KBM-7 (cell line): ENCODE measurements at regions not wholly inside any gene's neighbourhood (a gene's known extent, or its start where the extent isn't known, plus 50 kb on each side); places are given as distances from the start of the nearest gene placed in this dataset.

Experiments used
- DNase-seq: peaks from one replicate; pipeline ENCODE4 v3.0.0-alpha.2; 2015
- in situ Hi-C: fragments of 300-500 bp; cut with MboI; formaldehyde crosslinking; loops from 2 replicates; pipeline ENCODE4 v1.14.3; 2020; ENCODE audit warnings: low sequenced_read_pairs, low pct_unique_long_range_greater_than_20kb, mixed read lengths

DNA sequence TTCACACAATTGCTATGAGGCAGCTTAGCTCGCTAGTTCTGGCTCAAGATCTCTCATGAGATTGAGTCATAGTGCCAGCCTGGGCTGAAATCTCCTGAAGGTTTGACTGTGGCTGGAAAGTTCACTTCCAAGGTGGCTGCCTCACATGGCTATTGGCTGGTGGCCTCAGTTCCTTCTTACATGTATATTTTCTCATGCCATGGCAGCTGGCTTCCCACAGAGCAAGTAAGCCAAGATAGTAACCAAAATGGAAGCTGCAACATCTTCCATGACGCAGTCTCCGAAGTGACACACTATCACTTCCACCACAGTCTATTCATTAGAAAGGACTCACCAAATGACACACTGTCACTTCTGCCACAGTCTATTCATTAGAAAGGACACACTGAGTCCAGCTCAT, 160.4 kb upstream of the PRDM1 start:
- DNase-seq, result no peak
- in situ Hi-C loops, result no loop called here

- in situ Hi-C loops, result no loop called here
- no peak for DNase-seq
Measured at GRCh38 chr6:105921781-105922180, 164.4 kb upstream of the PRDM1 start.

DNA sequence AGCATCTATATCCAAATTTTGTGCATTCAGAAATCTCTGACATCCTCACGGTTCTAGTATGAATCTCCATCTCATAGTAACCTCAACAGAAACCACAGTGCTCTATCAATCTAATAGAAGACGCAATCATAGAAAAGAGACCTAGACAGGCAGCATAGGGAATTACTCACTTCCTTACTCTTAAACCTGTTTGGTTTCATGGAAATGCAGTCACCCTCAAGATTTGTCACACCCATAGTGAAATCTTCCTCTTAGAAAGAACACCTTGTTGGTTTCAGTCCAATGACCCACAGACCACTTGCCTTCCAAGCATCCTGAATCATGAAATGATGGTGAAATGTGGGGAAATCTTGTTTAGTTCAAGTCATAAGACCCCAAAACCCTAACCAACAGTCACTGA, 166.1 kb upstream of the PRDM1 start:
- in situ Hi-C loops, result no loop called here
- DNase-seq, result no peak

GRCh38 chr6:105917038-105917695, 169.0 kb upstream of the PRDM1 start:
- no peak for DNase-seq
- in situ Hi-C loops, result no loop called here

- in situ Hi-C loops, result no loop called here
Measured at GRCh38 chr6:105911106-105911629, 175.0 kb upstream of the PRDM1 start.

DNA sequence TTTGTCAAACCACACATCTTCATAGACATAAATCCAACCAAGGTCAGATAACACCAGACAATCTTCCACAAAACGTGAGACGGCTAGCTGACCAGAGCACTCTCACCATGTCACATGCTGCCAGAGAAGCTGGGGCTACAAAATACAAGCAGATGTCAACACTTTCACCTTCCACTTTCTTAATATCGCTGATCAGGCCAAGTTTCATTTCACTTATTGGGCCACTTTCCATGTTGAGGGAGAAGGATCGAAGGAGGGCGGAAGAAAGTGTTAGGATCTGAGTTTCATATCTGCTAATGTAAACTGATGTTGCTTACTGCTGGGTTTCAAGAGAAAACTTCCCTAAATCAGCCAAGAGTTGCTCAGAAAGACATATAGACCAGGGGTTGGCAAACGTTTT, 177.0 kb upstream of the PRDM1 start:
- in situ Hi-C loops, result no loop called here
- DNase-seq, result no peak

More at GRCh38 chr6:105911106-105911629, 175.0 kb upstream of the PRDM1 start:
- DNase-seq, result no peak

GRCh38 chr6:105907991-105908390, 178.1 kb upstream of the PRDM1 start:
- peak; percentile 32 for DNase-seq
- in situ Hi-C loops, result no loop called here

DNA sequence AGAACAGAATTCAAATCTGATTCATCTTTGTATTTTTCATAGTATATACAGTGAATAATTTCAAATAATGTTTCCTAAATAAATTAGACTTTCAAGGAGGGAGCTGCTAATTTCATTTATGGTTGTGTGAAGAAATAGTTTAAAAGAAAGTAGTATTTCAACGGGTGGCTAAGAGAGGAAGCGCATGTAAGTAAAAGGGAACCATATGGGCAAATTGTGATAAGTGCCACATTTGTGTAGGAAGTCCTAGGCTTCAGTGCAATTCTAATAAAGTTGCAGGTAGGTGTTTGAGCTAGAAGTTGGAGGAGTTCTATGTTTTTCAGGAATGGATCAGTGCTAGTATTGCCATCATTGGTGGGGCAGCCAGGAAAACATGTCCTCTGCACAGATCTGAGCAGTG, 178.8 kb upstream of the PRDM1 start:
- in situ Hi-C loops, result no loop called here
- no peak for DNase-seq

DNA sequence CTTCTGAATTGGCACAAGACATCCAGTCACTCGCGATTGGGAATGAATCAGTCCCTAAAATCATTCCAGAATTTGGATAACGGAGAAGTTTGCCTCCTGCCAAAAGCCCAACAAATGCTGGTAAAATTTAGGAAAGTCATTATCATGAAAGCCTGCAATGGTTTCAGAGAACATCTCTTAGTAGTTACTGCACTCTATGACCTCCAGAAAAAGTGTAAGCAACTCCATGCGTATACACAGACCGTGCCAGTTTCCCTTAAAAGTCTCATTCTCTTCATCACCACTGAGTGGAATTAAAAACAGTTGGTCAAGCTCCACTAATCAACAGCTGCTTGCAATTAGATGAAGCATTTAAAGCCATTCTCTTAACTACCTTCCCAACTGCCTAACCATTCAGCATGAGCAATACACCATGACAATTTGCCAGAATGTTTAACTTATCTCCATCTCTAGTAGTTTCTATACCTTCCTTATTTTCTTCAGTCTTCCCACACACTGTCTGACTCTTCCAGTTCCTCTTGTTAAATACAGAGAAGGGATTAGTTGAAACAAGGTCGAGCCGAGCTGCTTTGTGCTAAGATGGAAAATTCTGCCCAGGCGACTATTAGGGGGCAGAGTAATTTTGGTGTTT, 183.6 kb upstream of the PRDM1 start:
- no peak for DNase-seq
- in situ Hi-C loops, result no loop called here

GRCh38 chr6:105901583-105901982, 184.6 kb upstream of the PRDM1 start:
- no peak for DNase-seq
- in situ Hi-C loops, result no loop called here

DNA sequence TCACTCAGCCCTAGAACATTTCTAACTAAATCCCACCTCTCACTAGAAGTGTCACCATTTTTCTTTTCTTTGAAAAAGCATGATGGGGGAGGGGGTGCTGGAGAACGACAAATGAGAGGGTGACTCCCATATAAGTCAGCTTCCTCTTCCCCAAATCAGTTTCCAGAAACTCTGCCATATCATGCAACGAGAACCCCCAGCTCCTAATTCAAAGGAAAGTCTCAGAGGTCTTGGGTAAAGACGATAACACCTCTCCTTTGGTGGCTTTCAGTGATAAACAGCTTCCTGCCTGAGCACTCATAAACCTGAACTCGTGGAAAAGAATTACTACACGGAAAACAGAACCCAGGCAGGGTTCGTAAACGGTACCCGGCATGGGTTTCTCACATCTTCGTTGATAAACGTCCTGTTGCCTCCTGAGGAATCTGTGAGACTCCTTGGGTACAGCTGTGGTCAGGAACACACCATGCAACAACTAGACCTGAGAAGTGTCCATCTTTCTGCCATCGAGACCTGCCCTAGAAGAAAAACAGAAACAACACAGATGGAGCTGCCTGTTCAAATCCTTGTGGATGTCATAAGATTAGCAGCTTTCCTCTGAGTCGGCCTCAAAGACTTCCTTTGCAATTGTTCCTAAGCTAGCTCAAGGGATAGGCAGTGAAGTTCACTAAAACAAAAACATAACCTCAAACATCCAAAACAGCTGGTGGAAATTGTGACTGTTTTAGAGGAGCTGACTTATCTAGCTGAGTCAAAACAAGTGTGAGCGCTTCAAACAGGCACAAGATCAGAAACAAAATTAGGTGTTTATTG, 185.8 kb upstream of the PRDM1 start:
- DNase-seq, result peak; percentile 77
- in situ Hi-C loops, result no loop called here

DNA sequence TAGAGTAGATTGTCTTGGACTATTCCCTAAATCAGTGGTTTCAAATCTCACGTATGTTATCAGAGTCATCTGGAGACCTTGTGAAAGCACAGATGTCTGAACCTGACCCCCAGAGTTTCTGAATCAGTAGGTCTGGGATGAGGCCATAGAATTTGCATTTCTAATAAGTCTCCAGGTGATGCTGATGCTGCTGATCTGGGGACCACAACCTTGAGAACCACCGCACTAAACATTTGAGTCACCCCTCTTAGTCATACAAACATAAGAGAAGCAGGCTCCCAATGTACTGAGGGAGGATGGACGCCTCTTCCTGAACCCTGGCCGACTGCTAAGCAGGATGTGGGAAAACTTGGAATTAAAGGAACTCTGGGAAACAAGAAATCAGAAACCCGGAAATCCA, 187.8 kb upstream of the PRDM1 start:
- in situ Hi-C loops, result no loop called here
- DNase-seq, result no peak

- in situ Hi-C loops, result no loop called here
Measured at GRCh38 chr6:105897131-105897530, 189.0 kb upstream of the PRDM1 start.

GRCh38 chr6:105896821-105897095, 189.4 kb upstream of the PRDM1 start:
- DNase-seq, result no peak
- in situ Hi-C loops, result no loop called here

More at GRCh38 chr6:105897131-105897530, 189.0 kb upstream of the PRDM1 start:
- DNase-seq, result no peak

DNA sequence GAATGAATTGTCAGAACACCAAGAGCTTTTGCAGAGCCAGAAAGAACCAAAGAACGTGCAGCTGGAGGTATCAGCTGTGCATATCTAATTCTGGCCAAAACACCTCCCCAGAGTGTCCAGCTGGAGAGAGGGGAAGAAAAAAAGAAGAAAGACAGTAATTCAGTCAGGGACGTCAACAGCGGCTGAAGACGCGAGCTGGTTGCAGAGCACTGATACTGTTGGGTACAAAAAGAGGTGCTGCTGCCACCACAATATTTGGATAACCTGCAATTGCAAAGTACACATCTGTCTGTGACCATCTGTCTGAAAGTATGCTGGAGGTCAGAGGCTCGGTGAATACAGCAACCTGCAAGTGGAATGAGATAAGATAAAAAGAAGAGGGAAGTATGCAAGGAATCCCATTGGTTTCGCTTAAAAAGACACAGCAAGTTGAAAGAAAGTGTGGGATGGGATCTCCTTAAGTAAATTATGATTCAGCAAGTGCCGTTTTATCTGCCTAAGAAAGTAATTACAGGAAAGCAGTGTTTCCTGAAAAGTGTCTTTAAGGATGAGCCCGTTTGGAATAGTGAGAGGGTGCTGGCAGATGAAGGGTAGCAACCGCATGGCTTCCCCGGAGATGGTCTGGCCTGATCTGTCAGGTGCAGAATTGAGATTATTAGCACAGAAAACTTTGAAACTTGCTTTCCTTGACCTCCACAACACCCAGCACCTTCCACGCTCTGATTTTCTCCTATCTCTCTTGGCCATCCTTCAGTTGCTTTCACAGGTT, 189.9 kb upstream of the PRDM1 start:
- in situ Hi-C loops, result no loop called here
- no peak for DNase-seq

- no peak for DNase-seq
- in situ Hi-C loops, result no loop called here
Measured at GRCh38 chr6:105894556-105894955, 191.6 kb upstream of the PRDM1 start.

DNA sequence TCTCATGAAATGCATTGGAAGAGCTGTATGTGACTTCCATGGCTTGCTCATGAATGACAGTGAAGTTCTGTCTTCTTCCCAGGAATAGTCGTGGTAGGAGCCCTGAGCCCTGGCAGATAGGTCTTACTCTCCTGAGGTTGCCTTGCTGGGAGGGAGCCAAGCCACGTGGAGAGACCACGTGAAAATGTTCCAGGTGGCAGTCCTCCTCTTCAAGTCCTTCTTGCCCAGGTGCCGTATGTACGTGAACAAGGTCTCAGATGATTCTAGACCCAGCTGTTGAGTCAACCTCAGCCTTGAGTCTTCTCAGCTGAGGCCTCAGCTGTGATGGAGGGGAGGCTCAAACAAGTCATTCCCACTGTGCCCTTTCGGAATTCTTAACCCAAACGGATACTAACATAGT, 192.4 kb upstream of the PRDM1 start:
- in situ Hi-C loops, result no loop called here
- DNase-seq, result no peak

GRCh38 chr6:105892577-105893262, 193.4 kb upstream of the PRDM1 start:
- DNase-seq, result peak; percentile 95
- in situ Hi-C loops, result no loop called here
